ENCODE measurements at regions not wholly inside any gene's neighbourhood (a gene's known extent, or its start where the extent isn't known, plus 50 kb on each side); places are given as distances from the start of the nearest gene placed in this dataset.

DNA sequence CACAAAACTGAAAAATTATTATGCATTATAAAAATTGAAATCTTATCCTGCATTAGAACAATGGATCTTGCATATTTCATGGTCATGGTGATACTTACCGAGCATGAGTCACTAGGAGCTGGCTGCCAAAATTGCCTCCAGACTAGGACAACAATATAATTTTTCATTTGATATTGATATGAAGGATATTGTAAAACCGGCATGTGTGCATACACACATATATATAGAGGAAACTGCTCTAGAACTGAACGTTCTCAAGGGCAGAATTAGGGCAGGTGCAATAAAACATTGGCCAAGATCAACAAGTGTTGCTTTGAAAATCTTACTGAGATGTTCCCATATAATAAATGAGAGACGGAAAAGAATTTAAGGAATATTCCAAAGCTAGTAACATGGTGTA, 319.4 kb upstream of the POU1F1 start:
- TF ChIP-seq HOXA7 (CRISPR knock-in tag; IDR thresholded peaks at IDR 0.05; ENCODE audit: borderline replicate concordance) (no peak), ZEB2 (tag by site-specific recombination; IDR thresholded peaks at IDR 0.05) (no peak), YY1 (tag by site-specific recombination; IDR thresholded peaks at IDR 0.05) (no peak), ZNF596 (tag by site-specific recombination; IDR thresholded peaks at IDR 0.05) (no peak), GFI1B (tag by site-specific recombination; IDR thresholded peaks at IDR 0.05) (no peak), ZNF133 (tag by site-specific recombination; IDR thresholded peaks at IDR 0.05) (no peak), CTCF (tag by site-specific recombination; IDR thresholded peaks at IDR 0.05) (no peak), SALL2 (tag by site-specific recombination; IDR thresholded peaks at IDR 0.05; ENCODE audit: borderline replicate concordance) (no peak), AEBP2 (tag by site-specific recombination; IDR thresholded peaks at IDR 0.05; ENCODE audit: borderline replicate concordance) (no peak), ZBTB1 (tag by site-specific recombination; IDR thresholded peaks at IDR 0.05) (no peak), ZNF37A (tag by site-specific recombination; IDR thresholded peaks at IDR 0.05) (no peak)
- TF ChIP-seq, protein P1, sequence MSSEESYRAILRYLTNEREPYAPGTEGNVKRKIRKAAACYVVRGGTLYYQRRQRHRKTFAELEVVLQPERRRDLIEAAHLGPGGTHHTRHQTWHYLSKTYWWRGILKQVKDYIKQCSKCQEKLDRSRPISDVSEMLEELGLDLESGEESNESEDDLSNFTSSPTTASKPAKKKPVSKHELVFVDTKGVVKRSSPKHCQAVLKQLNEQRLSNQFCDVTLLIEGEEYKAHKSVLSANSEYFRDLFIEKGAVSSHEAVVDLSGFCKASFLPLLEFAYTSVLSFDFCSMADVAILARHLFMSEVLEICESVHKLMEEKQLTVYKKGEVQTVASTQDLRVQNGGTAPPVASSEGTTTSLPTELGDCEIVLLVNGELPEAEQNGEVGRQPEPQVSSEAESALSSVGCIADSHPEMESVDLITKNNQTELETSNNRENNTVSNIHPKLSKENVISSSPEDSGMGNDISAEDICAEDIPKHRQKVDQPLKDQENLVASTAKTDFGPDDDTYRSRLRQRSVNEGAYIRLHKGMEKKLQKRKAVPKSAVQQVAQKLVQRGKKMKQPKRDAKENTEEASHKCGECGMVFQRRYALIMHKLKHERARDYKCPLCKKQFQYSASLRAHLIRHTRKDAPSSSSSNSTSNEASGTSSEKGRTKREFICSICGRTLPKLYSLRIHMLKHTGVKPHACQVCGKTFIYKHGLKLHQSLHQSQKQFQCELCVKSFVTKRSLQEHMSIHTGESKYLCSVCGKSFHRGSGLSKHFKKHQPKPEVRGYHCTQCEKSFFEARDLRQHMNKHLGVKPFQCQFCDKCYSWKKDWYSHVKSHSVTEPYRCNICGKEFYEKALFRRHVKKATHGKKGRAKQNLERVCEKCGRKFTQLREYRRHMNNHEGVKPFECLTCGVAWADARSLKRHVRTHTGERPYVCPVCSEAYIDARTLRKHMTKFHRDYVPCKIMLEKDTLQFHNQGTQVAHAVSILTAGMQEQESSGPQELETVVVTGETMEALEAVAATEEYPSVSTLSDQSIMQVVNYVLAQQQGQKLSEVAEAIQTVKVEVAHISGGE (tag by site-specific recombination; conservative IDR thresholded peaks at IDR 0.05; ENCODE audit: low read depth), result no peak
- TF ChIP-seq, protein P2, sequence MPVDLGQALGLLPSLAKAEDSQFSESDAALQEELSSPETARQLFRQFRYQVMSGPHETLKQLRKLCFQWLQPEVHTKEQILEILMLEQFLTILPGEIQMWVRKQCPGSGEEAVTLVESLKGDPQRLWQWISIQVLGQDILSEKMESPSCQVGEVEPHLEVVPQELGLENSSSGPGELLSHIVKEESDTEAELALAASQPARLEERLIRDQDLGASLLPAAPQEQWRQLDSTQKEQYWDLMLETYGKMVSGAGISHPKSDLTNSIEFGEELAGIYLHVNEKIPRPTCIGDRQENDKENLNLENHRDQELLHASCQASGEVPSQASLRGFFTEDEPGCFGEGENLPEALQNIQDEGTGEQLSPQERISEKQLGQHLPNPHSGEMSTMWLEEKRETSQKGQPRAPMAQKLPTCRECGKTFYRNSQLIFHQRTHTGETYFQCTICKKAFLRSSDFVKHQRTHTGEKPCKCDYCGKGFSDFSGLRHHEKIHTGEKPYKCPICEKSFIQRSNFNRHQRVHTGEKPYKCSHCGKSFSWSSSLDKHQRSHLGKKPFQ (tag by site-specific recombination; IDR thresholded peaks at IDR 0.05), result no peak

All from HEK293 (cell line).